SK-N-MC (cell line): ENCODE measurements at regions not wholly inside any gene's neighbourhood (a gene's known extent, or its start where the extent isn't known, plus 50 kb on each side); places are given as distances from the start of the nearest gene placed in this dataset.

Source experiments
- EZH2 ChIP-seq: fragments of 200-600 bp; sonication (generic); IDR thresholded peaks from one replicate; pipeline ENCODE4 v1.6.1; 2017; ENCODE audit warnings: antibody characterized with exemption
- POLR2AphosphoS5 ChIP-seq: IDR thresholded peaks from 2 replicates; pipeline ENCODE4 v1.6.1; 2012; ENCODE audit warnings: mild to moderate bottlenecking, low read depth, low read length, borderline replicate concordance

GRCh38 chr3:20645340-20645739 lies 459.3 kb upstream of the SGO1 start:
- no peak for TF ChIP-seq EZH2
- no peak for TF ChIP-seq POLR2AphosphoS5
